Fibroblast of skin of scalp (primary cell): ENCODE measurements at regions not wholly inside any gene's neighbourhood (a gene's known extent, or its start where the extent isn't known, plus 50 kb on each side); places are given as distances from the start of the nearest gene placed in this dataset.

ENCODE experiments used
- DNase-seq: peaks from one replicate; pipeline ENCODE4 v3.0.0-alpha.2; 2013

GRCh38 chr20:22652681-22653588 lies 68.6 kb upstream of the FOXA2 start:
- peak; percentile 1 for DNase-seq

GRCh38 chr20:22653658-22654642 lies 69.6 kb upstream of the FOXA2 start:
- DNase-seq, result no peak

GRCh38 chr20:22663528-22664025 lies 79.2 kb upstream of the FOXA2 start:
- no peak for DNase-seq

GRCh38 chr20:22667198-22667597 lies 82.8 kb upstream of the FOXA2 start:
- DNase-seq, result no peak

GRCh38 chr20:22672191-22672590 lies 87.8 kb upstream of the FOXA2 start:
- DNase-seq, result no peak

- DNase-seq, result no peak
Measured at GRCh38 chr20:22673467-22673866, 89.1 kb upstream of the FOXA2 start.

GRCh38 chr20:22675341-22675740 lies 91.0 kb upstream of the FOXA2 start:
- DNase-seq, result no peak

- no peak for DNase-seq
Measured at GRCh38 chr20:22678678-22679077, 94.3 kb upstream of the FOXA2 start.

GRCh38 chr20:22679197-22679596 lies 94.8 kb upstream of the FOXA2 start:
- no peak for DNase-seq

- no peak for DNase-seq
Measured at GRCh38 chr20:22680031-22680740, 95.8 kb upstream of the FOXA2 start.

- no peak for DNase-seq
Measured at GRCh38 chr20:22681591-22682248, 97.3 kb upstream of the FOXA2 start.

GRCh38 chr20:22682381-22682780 lies 98.0 kb upstream of the FOXA2 start:
- no peak for DNase-seq

- peak; percentile 74 for DNase-seq
Measured at GRCh38 chr20:22684072-22684762, 99.8 kb upstream of the FOXA2 start.

- DNase-seq, result no peak
Measured at GRCh38 chr20:22684763-22685443, 100.5 kb upstream of the FOXA2 start.

GRCh38 chr20:22686097-22686496 lies 101.7 kb upstream of the FOXA2 start:
- DNase-seq, result peak; percentile 79

GRCh38 chr20:22687676-22688349 lies 103.4 kb upstream of the FOXA2 start:
- DNase-seq, result no peak

GRCh38 chr20:22688485-22688884 lies 104.1 kb upstream of the FOXA2 start:
- DNase-seq, result no peak

GRCh38 chr20:22689266-22689665 lies 104.9 kb upstream of the FOXA2 start:
- DNase-seq, result no peak

- DNase-seq, result no peak
Measured at GRCh38 chr20:22690000-22690399, 105.6 kb upstream of the FOXA2 start.

GRCh38 chr20:22690616-22691179 lies 106.3 kb upstream of the FOXA2 start:
- no peak for DNase-seq
